ENCODE measurements at regions not wholly inside any gene's neighbourhood (a gene's known extent, or its start where the extent isn't known, plus 50 kb on each side); places are given as distances from the start of the nearest gene placed in this dataset.

DNA sequence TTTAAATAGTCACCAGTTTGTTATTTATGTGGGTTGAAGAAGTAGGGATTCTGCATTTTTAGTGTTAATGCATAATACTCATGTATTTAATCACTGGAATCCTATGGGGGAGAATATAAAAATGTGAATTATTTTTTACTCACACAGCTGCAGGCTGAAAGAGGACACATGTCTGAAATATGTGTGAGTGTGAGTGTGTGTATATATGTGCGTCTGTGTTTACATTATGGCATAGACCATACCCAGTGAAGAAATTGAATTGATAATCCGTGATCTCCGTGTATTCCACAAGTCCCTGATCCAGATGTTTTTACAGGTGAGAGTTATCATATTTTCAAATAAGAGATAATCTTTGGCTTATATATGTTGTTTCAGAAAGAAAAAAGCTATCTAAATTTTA, 225.3 kb downstream of the ICOS start:
- no peak overlapping the region for H2BK120ac ChIP-seq (ENCODE audit: low read depth, low read length, poor library complexity, severe bottlenecking)
- no peak overlapping the region for H2BK15ac ChIP-seq (ENCODE audit: low read depth, low read length)
- no peak overlapping the region for H3K4ac ChIP-seq (ENCODE audit: low read depth, low read length)
- H3K18ac ChIP-seq (ENCODE audit: insufficient read length, low read depth, low read length) = no peak overlapping the region
- DNase-seq = no peak
- no peak overlapping the region for H3K4me3 Mint-ChIP-seq
- H3K23ac ChIP-seq (ENCODE audit: insufficient read length, low read depth, low read length) = no peak overlapping the region
- H2BK12ac ChIP-seq (ENCODE audit: insufficient read length, low read depth, low read length) = no peak overlapping the region
- no peak overlapping the region for H3K27ac Mint-ChIP-seq
- H2BK20ac ChIP-seq (ENCODE audit: low read depth, low read length, poor library complexity, severe bottlenecking) = no peak overlapping the region
- H4K8ac ChIP-seq (replicated peaks; ENCODE audit: insufficient read length, low read depth, low read length) = no peak overlapping the region
- H3T11ph ChIP-seq (ENCODE audit: low read length) = no peak overlapping the region
- no peak overlapping the region for H2AK5ac ChIP-seq (ENCODE audit: insufficient read length, low read length)
- no peaks in the 10 kb centered on the region for H3K4me1 ChIP-seq (ENCODE audit: insufficient read depth, low read length)
- H3K4me2 ChIP-seq (ENCODE audit: insufficient read depth, insufficient read length, low read length) = no peak overlapping the region
- no peaks in the 10 kb centered on the region for H3K27me3 ChIP-seq (ENCODE audit: insufficient read depth, low read length)
- peaks cover 11 to 12% of the 10 kb centered on the region in 2 experiments for H3K4me1 Mint-ChIP-seq
- peaks cover 0 to 5% (median 4%) of the 10 kb centered on the region in 3 experiments; a peak in 3 of 7 replicates for H3K36me3 Mint-ChIP-seq (ENCODE audit: insufficient read depth in 1 of 3, low read depth in 3 of 3)
- peaks cover 11 to 17% of the 10 kb centered on the region in 2 experiments; a peak in 4 of 5 replicates for H3K9me3 Mint-ChIP-seq
- H3K9ac ChIP-seq (ENCODE audit: extremely low read depth, insufficient read length, low read length) = no peak overlapping the region
- H3K79me2 ChIP-seq (ENCODE audit: insufficient read depth, low read length) = no peaks in the 10 kb centered on the region
- no peak overlapping the region for H3K14ac ChIP-seq (ENCODE audit: insufficient read depth, low read length)
- H3K27ac ChIP-seq (ENCODE audit: insufficient read length, low read depth, low read length) = no peak overlapping the region
- TF ChIP-seq, protein P1, sequence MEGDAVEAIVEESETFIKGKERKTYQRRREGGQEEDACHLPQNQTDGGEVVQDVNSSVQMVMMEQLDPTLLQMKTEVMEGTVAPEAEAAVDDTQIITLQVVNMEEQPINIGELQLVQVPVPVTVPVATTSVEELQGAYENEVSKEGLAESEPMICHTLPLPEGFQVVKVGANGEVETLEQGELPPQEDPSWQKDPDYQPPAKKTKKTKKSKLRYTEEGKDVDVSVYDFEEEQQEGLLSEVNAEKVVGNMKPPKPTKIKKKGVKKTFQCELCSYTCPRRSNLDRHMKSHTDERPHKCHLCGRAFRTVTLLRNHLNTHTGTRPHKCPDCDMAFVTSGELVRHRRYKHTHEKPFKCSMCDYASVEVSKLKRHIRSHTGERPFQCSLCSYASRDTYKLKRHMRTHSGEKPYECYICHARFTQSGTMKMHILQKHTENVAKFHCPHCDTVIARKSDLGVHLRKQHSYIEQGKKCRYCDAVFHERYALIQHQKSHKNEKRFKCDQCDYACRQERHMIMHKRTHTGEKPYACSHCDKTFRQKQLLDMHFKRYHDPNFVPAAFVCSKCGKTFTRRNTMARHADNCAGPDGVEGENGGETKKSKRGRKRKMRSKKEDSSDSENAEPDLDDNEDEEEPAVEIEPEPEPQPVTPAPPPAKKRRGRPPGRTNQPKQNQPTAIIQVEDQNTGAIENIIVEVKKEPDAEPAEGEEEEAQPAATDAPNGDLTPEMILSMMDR (conservative IDR thresholded peaks at IDR 0.05) = no peak
- H3K56ac ChIP-seq (ENCODE audit: insufficient read length, low read depth, low read length) = no peak overlapping the region
- no peak overlapping the region for H2AFZ ChIP-seq (ENCODE audit: low read length)
- no peaks in the 10 kb centered on the region for H3K9me3 ChIP-seq (ENCODE audit: control insufficient read depth, low read depth, low read length)
- H3K23me2 ChIP-seq (ENCODE audit: insufficient read length, low read depth, low read length, poor library complexity, severe bottlenecking) = no peaks in the 10 kb centered on the region
- no CpG with 5 or more reads among the region's 3 CpGs for WGBS (ENCODE audit: extremely low coverage, insufficient read length, low lambda C conversion rate)
- H4K5ac ChIP-seq (ENCODE audit: insufficient read length, low read depth, low read length) = no peak overlapping the region
- no peak overlapping the region for H4K91ac ChIP-seq (ENCODE audit: insufficient read length, low read depth, low read length)
- H3K27me3 Mint-ChIP-seq (ENCODE audit: low read depth) = no peaks in the 10 kb centered on the region
- no peaks in the 10 kb centered on the region for H3K79me1 ChIP-seq (ENCODE audit: insufficient read depth, low read depth, low read length, poor library complexity, severe bottlenecking)
- no peak overlapping the region for H2BK5ac ChIP-seq (ENCODE audit: insufficient read length, low read length)
- H4K20me1 ChIP-seq (ENCODE audit: control insufficient read depth, insufficient read depth, insufficient read length) = no peaks in the 10 kb centered on the region

All from H9 (cell line).